SKM-1 (cell line): ENCODE measurements at regions not wholly inside any gene's neighbourhood (a gene's known extent, or its start where the extent isn't known, plus 50 kb on each side); places are given as distances from the start of the nearest gene placed in this dataset.

Experiments
- DNase-seq: peaks from one replicate; lab custom pipeline; 2025; ENCODE audit not compliant: unreplicated experiment; lab: John Stamatoyannopoulos, UW

DNA sequence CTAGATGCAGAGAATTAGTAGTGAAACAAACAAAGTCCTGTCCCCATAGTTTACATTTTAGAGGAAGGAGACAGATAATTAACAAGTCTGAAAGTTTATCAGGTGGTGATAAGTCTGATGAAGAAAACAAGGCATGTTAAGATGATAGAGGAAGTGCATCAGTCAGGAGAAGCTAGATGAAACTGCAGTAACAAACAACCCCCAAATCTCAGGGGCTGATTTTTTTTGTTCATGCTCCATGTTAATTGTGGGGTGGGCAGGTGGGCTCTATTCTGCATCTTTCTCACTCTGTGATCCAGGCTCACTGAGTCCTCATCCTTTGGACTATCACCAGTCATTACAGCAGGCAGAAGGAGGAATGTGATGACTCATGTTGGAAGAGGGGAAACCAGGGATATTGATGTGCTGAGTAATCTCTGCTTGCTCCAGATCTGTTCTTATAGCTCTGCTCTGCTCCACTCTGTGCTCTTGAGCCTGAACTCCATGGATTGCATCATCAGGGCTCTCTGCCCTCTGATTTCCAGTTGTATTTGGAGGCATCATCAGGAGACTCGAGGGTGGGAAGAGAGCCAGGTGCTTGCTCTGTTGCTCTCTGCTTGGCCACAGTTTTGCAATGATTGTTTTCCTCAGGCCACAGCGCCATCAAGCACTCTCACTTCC lies 166.9 kb downstream of the IER5 start:
- DNase-seq = no peak

DNA sequence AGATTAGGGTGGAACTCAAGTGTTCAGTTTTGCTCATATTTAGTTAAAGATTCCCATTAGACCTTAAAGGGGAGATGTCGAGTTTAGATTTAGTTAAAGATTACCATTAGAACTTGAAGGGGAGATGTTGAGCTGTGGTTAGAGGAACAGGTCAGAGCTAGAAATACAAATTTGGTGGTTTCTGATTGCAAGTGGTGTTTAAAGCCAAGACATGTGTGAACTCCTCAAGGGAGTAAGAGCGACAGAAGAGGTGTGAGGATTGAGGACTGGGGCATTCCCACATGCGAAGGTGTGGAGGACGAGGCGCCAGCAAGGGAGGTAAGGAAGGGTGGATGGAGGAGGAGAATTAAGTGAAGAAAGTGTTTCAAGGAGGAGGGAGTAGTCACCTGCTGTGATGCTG lies 168.6 kb downstream of the IER5 start:
- DNase-seq = no peak

DNA sequence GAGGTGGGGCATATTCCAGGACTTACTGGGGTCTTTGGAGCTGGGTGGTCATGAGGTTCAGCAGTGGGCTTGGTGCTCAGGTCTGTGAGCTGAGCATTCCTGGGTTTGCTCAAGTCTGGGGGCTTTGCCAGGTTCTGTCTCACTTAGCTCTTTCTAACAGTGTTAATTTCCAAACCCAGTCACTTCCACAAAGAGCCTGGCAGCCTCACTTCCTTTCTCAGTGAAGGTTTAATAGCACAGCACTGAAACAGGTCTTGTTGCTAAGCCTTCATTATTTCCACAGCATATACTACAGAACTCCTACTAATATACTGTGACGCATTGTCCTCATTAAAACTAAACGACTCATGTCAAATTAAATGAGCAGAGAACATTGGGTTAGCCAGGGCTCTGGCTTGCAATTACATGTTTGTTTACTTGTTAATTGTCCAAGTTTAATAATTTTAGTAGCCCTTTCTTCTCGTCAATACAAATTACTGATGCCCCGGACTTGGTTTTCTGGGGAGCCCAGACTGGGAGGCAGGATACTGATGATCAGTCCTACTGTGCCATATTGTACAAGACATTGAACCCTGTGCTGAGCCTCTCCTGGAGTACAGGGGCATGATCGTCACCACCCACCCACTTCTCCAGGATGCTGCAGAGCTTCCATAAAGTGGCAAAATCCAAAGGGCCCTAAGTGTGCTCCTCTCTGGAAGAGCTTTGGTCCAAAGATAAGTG lies 170.7 kb downstream of the IER5 start:
- DNase-seq = no peak

DNA sequence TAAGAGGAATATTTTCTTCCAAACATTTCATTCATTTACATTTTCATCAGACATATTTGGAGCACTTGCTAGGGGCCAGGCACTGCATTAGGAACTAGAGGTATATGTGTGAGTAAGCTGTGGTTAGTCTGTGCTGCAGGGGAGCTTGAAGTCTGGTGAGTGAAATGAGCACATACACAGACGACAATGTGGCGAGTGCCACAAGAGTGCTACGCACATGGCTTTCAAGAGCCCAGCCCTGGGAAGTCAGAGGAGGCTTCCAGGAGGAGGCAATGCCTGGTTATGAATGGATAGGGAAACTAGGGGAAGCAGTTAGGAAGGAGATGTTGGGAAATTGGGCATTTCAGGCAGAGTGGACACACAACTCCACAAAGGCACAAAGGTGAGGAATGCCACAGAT lies 171.8 kb downstream of the IER5 start:
- no peak for DNase-seq

DNA sequence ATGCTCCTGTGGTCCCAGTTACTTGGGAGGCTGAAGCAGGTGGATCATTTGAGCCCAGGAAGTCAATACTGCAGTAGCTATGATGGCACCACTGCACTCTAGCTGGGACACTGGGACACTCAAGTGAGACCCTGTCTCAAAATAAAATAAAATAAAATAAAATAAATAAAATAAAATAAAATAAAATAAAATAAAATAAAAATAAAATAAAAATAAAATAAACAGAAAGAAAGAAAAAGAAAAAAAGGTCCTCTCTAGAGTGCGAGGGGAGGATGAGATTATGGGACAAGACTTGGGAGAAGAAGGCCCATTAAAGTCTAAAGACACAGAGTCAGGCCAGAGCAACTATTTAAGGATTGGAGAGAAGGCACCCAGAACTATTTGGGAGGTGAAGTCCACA lies 172.5 kb downstream of the IER5 start:
- DNase-seq = no peak

DNA sequence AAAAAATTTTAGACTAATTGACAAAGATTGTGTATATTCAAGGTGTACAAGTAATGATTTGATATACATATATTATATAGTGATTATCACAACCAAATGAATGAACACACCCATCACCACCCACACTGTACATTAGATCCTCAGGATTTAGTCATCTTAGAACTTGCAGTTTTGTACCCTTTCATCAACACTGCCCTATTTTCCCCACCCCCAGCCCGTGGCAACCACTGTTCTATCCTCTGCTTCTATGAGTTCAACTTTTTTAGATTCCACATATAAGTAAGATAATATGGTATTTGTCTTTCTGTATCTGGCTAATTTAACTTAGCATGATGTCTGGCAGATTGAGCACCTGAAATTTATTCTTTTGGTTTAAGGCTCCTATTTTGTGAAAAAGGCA lies 173.6 kb downstream of the IER5 start:
- no peak for DNase-seq

DNA sequence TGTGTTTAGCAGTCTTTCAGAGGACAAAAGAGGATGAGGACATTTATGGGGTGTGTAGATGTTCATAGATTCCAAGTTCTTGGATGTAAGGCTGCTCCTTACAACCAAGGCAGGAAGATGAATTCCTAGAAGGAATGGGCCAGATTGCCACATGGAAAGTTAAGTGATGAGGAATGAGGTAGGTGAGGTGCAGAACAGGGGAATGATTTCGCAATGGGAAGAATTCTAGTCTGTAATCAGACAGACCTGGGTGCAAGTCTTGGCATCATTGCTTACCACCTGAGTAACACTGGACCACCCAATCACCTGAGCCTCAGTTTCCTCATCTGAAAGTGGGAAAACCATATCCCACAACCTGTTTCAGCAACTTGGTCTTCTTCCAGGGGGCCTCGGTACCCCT lies 174.9 kb downstream of the IER5 start:
- DNase-seq = no peak

DNA sequence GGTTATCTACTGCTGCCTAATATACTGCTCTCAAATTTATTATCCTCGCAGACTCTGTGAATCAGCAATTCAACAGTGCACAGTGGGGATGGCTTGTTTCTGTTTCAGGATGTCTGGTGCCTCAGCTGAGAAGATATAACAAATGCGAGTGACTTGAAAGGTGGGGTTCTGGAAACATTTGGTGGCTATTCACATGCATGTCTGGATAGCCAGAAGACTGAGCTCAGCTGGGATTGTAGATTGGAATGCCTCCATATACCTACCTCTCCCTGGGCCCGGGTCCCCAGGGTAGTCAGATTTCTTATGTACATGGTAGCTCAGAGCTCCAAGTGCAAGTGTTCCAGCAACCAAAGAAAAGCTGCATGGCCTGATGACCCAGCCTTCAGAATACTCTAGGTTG lies 176.3 kb downstream of the IER5 start:
- DNase-seq = no peak

DNA sequence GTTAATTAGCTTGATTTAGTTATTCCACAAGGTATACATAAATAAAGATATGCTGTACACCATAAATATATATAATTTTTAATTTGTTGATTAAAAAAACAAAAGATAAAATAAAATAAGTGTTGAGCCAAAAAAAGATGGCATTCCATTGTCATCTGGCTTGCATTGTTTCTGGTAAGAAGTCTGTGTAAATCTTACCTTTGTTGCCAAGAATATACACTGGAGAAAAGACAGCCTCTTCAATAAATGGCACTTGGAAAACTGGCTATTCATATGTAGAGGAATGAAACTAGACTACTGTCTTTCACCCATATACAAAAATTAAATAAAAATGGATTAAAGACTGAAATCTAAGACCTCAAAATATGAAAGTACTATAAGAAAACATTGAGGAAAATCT lies 196.5 kb downstream of the IER5 start:
- no peak for DNase-seq

DNA sequence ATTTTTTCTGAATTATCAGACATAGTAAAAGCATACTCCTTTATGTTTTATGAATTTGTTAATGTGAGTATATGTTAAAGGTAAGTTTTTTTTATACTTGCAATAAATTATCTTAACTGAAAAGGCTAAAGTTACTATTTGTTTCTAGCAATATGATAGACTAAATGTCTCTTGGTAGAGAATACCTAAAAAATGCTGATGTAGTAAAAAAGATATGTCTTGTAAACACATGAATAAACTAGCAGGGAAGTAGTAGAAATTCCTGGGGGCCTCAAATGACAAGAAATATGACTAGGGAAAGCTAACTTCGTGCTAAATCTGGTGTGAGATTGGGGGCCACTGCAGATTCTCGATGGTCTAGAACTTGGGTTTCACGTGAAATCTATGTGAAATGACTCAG lies 188.1 kb upstream of the CACNA1E start:
- no peak for DNase-seq

DNA sequence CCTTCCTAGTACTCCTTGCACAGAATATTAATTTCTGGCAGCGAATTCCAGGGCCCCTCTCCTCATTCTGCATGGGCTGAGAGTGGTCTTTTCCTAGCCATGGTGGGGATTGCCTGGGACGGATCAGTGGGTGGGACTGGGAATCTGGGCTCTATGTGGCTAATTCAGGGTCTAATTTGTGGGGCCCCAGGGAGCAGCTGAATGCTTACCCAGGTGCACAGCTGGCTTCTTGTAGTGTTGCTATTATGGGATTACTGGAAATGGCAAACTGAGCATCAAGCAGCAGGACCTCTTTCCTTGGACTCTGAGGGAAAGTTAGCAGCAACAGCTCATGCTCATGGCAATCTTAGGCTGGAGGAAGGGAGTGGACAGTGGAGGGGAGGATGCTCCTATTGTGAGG lies 187.1 kb upstream of the CACNA1E start:
- no peak for DNase-seq

DNA sequence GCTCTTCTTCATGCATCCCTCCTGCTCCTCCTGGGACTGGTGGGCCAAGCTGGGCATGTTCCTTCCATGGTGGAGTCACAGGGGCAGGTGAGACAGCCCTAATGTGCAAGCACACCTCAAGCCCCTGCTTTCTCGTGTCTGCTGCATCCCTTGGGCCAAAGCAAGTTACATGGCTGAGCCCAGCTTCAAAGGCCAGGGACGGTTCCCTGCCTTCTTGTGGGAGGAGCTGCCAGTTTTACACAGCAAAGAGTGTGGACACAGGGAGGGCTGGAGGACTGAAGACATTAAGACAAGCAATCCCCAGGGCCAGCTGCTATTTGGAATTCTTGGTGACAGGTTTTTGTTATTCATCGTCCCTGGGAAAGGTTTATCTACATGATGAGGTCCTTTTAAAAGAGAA lies 175.2 kb upstream of the CACNA1E start:
- DNase-seq = no peak

DNA sequence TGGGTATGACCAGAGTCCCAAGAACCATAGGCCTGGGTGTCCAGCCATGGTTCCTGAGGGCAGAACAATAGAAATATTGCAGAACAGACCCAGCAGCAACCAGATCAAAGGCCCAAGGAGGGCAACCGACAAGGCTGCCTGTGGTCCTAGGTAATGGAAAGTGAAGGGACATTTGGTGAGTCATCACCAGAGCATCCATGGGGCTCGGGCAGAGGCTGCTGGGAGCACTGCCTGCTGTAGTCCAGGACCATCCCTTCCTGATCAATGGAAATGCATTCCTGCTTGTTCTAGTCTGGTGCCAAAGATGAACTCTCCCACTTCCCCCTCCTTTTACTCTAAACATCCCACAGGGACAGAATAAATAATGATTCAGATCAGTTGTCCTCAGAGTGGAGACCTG lies 172.8 kb upstream of the CACNA1E start:
- no peak for DNase-seq

DNA sequence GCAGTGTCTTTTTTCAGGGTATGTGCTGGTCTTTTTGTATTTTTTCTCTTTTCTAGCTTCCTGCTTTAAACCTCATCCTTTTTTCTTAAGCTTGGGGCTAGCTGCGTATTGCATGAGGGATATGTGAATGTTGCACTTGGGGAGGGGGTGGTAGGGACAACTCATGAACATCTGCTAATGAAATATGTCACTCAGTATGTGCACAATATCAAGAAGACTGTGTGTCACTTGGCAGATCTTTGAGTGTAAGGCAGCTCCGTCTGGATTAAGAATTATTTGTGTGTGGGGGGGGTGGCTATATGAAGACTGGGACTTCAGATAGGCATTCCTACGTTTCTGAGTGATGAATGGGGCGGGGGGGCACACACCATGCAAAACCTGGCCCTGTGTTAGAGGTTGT lies 170.4 kb upstream of the CACNA1E start:
- DNase-seq = no peak

DNA sequence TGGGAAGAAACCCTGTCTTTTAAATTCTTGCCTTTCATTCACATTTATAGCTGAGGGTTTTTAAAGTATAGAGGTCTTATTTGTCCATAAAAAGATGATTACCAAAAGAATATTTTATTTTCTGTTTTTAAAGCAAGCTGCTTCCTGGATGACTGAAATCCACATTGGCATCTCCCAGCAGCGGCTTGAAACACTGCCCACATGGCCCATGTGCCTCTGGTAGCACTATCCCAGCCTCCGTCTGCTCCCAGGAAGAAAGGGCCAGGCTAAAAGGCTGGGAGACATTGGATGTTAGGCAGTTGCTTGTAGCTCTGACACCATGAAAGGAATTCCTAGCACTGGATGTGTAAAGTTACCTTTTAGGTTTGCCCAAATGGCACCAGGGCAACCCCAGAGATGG lies 169.9 kb upstream of the CACNA1E start:
- no peak for DNase-seq

DNA sequence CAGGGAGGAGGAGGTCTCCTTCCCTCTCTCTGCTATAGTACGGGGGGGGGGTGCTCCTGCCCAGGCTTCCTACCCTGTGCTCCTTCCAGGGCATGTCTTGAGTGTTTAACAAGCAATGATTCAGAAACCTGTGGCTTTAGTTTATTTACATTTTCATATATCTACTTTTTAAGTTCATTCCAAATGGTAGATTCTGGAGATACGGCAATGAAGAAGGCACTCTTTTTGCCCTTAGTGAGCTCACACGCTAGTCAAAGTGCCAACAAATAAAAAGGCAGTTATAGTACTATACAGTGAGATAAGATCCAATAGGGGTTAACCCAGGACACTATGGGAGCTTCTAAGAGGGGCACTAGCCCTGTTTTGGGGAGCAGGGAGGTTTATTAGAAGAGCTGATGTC lies 169.3 kb upstream of the CACNA1E start:
- DNase-seq = no peak

DNA sequence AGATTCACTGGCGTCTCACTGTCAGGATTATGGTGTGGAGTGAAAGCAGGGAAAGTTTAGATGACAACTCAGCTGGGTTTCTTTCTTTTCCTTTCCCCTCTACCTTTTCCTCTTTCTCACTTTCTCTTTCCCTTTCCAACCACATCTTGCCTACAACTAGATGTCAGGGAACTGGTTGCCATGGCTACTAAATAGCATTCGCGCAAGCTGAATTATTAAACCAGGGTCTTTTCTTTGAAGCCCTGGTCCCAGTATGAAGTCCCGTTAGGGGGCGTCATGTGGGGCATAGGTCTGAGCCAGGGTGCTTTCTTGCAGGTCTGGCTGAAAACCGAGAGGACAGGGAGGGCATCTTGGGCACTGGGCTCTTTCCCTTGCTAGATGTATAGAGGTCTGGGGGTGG lies 168.4 kb upstream of the CACNA1E start:
- DNase-seq = no peak

DNA sequence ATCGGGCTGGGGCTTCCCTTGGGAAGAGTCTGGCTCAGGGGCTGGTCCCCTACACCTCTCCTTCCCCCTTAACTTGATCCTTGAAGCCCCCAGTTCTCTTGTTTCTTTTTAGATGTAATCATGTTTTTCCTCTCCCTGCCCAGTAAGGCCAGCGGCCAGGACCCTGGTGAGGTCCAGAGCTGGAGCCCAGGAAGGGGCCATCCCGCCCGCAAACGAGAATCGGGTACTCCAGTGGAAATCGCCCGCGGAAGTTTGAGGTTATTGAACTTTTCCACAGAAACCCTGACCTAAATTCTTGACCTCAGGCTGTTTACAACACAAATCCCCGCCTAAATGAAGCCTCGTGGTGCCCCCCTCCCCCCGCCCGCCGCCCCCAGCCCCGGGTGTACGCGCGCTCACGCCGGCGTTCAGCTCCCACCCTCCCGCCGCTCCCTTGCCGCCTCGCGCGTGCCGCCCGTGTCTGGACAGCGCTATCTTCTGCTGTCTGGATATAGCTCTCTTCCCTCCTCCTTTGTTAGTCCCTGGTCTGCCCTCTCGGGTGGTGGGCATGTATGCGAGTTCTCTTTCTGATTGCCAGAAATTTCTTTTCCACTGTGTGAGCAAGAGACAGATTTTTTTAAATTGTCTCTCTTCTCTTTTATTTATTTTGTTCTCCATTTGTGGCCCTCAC lies 165.9 kb upstream of the CACNA1E start:
- DNase-seq = no peak

DNA sequence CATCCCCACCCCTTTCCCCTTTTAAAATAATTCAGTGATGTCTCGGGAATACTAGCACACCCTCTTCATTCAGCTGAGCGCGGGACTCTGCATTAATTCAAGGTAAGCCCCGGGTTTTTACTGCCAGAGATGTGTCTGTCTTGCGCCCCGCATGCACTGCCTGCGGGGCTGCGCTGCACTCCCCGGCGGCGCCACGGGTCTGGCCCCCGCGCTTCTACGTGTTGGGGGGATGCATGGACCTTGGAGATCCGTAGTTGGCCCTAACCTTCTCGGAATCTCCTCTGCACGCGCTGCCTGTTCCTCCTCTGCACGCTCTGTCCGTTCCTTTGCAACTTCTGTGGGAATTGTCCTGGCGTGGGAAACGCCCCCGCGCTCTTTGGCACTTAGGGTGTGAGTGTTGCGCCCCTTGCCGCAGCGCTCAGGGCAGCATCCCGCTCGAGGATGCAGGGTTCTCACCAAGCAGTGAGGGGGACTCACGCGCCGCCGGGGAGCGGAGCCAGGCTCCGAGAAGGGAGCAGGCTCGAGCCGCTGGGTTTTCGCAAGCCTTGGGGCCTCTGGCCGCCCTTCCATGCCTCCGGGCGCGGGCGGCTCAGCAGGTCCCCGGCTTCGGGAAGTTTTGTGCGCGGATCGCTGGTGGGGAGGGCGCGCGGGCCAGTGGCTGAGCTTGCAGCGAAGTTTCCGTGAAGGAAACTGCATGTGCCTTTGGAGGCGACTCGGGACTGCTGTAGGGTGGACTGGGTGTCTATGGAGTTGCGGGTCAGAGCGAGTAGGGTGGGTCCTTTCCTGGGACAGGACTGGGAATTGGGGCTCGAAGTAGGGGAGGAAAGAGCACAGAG lies 165.1 kb upstream of the CACNA1E start:
- no peak for DNase-seq

DNA sequence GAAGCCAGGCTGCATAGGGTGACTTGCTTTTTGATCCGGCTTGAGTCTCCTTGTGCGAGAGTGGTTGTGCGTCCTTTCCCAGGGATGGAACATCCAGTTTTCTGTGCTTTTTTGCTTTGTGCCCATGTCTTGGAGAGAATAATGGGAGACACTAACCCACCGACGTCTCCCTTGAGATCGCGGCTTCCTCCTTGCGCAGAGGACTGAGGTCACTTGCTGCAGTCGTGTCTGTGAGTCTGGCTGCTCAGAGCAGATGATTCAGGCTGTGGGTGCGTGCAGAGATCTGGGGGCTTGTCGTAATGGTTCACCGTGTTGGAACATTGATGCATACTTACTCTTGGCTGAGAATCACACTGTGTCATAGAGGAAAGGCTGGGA lies 164.5 kb upstream of the CACNA1E start:
- DNase-seq = no peak

DNA sequence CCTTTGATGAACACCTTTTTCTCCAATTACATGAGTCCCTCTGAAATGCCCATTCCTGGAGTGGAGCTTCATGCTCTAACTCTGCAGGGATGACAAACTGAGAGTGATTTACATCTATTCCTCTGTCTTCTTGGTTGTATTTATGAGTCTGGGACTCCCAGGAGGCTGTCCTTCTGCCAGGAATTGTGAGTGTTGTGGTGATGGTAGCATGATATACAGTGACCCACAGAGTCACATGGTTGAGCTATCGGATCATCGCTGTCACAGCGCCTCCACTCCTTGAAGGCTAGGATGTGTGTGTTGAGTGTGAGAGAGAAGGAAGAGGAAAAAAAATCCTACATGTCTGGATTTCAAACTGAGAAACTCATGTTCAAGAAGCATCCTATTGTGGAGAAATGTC lies 163.4 kb upstream of the CACNA1E start:
- no peak for DNase-seq
